ENCODE measurements at regions not wholly inside any gene's neighbourhood (a gene's known extent, or its start where the extent isn't known, plus 50 kb on each side); places are given as distances from the start of the nearest gene placed in this dataset.

GRCh38 chr4:31130930-31131329 is 410.8 kb downstream of the PCDH7 start:
- no peak overlapping the region for H3K4me3 ChIP-seq (ENCODE audit: low read depth, low read length)
- no peak for DNase-seq (ENCODE audit: low read depth)
- TF ChIP-seq, protein P1, sequence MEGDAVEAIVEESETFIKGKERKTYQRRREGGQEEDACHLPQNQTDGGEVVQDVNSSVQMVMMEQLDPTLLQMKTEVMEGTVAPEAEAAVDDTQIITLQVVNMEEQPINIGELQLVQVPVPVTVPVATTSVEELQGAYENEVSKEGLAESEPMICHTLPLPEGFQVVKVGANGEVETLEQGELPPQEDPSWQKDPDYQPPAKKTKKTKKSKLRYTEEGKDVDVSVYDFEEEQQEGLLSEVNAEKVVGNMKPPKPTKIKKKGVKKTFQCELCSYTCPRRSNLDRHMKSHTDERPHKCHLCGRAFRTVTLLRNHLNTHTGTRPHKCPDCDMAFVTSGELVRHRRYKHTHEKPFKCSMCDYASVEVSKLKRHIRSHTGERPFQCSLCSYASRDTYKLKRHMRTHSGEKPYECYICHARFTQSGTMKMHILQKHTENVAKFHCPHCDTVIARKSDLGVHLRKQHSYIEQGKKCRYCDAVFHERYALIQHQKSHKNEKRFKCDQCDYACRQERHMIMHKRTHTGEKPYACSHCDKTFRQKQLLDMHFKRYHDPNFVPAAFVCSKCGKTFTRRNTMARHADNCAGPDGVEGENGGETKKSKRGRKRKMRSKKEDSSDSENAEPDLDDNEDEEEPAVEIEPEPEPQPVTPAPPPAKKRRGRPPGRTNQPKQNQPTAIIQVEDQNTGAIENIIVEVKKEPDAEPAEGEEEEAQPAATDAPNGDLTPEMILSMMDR (IDR thresholded peaks at IDR 0.05; ENCODE audit: control insufficient read depth, extremely low read depth, insufficient read depth): no peak

GRCh38 chr4:31134720-31135119 is 414.6 kb downstream of the PCDH7 start:
- no peak overlapping the region for H3K4me3 ChIP-seq (ENCODE audit: low read depth, low read length)
- TF ChIP-seq, protein P1 (IDR thresholded peaks at IDR 0.05; ENCODE audit: control insufficient read depth, extremely low read depth, insufficient read depth): no peak

GRCh38 chr4:31139767-31140166 is 419.6 kb downstream of the PCDH7 start:
- no peak for DNase-seq (ENCODE audit: low read depth)
- TF ChIP-seq, protein P1 (IDR thresholded peaks at IDR 0.05; ENCODE audit: control insufficient read depth, extremely low read depth, insufficient read depth): no peak
- H3K4me3 ChIP-seq (ENCODE audit: low read depth, low read length): no peak overlapping the region

More at GRCh38 chr4:31134720-31135119, 414.6 kb downstream of the PCDH7 start:
- DNase-seq (ENCODE audit: low read depth): no peak

- TF ChIP-seq, protein P1 (IDR thresholded peaks at IDR 0.05; ENCODE audit: control insufficient read depth, extremely low read depth, insufficient read depth): no peak
- DNase-seq (ENCODE audit: low read depth): peak; percentile 23
- no peak overlapping the region for H3K4me3 ChIP-seq (ENCODE audit: low read depth, low read length)
Measured at GRCh38 chr4:31141095-31141831, 421.1 kb downstream of the PCDH7 start.

DNA sequence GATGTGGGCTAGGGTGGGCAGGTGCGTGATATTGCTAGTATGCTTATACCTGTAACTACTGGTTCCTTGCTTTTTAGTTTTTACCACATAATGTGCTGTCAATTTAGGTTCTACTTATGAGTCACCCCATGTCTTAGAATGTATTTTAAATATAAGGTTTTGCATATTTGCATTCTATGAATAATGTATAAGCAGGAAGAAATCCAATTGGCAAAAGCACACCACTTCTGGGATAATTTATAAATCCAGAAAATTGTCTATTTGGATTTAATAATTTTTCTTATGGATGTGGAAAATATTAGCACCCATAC is 421.6 kb downstream of the PCDH7 start:
- no peak overlapping the region for H3K4me3 ChIP-seq (ENCODE audit: low read depth, low read length)
- TF ChIP-seq, protein P1 (IDR thresholded peaks at IDR 0.05; ENCODE audit: control insufficient read depth, extremely low read depth, insufficient read depth): no peak

DNA sequence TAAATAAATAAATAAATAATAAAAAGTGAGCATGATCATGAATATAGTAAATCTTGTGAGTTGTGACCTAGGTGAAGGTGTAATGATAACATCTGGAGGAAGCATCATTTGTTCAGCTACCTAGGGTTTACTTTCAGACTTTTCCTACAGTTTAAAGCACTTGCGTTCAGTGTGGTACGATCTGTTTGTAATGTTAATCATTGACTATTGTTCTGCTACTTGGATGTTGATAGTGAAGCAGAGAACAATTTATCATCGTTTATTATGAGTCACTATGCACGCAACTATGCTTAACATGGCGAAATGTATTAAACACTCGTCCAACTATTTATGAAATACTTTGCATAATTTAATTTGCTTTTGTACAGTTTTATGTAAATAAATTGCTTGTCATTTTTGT is 426.2 kb downstream of the PCDH7 start:
- TF ChIP-seq, protein P1 (IDR thresholded peaks at IDR 0.05; ENCODE audit: control insufficient read depth, extremely low read depth, insufficient read depth): no peak
- DNase-seq (ENCODE audit: low read depth): no peak
- no peak overlapping the region for H3K4me3 ChIP-seq (ENCODE audit: low read depth, low read length)

More for the DNA sequence above, 421.6 kb downstream of the PCDH7 start:
- no peak for DNase-seq (ENCODE audit: low read depth)

DNA sequence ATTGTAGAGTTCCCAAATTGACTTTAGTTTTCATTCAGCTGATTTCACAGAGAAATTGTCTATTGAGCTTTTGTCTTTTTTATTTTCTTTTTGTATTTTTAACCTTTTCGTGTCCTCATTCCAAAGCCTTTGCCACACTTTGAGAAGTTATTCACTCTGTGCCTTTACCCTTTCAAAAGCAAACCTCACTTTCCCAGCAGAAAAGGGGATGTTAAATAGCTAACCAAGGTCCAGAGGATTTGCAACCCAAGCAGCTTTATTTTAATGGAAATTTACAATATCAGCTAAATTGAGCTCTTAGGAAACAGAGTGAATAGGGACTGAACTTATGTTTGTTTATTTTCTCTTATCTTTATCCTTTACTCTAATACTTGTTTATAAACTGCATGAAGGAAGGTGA is 428.8 kb downstream of the PCDH7 start:
- TF ChIP-seq, protein P1 (IDR thresholded peaks at IDR 0.05; ENCODE audit: control insufficient read depth, extremely low read depth, insufficient read depth): no peak
- no peak for DNase-seq (ENCODE audit: low read depth)
- H3K4me3 ChIP-seq (ENCODE audit: low read depth, low read length): no peak overlapping the region

All from LNCaP clone FGC (cell line).